HUDEP-2 (cell line): ENCODE measurements at regions not wholly inside any gene's neighbourhood (a gene's known extent, or its start where the extent isn't known, plus 50 kb on each side); places are given as distances from the start of the nearest gene placed in this dataset.
"Not testable (repeated sequence)": the region's sequence is repeated elsewhere in the genome, so short reads cannot be mapped to it uniquely, and the experiment has no call there.

Source experiments
- DNase-seq, 76 experiments: peaks; one replicate each; lab custom pipeline; 2025; ENCODE audit not compliant: unreplicated experiment in 76 of 76; lab: John Stamatoyannopoulos, UW

- DNase-seq = no peak
Measured at GRCh38 chr21:35512346-35512745, 463.2 kb upstream of the RUNX1 start.

- no peak for DNase-seq
Measured at GRCh38 chr21:35511696-35512162, 462.6 kb upstream of the RUNX1 start.

GRCh38 chr21:35510957-35511695 is 462.0 kb upstream of the RUNX1 start:
- DNase-seq = no peak

GRCh38 chr21:35510294-35510693 is 461.2 kb upstream of the RUNX1 start:
- DNase-seq = no peak

GRCh38 chr21:35509001-35509704 is 460.1 kb upstream of the RUNX1 start:
- no peak for DNase-seq

GRCh38 chr21:35508139-35508888 is 459.2 kb upstream of the RUNX1 start:
- DNase-seq = peak in 10 of 76 experiments; percentile 2 to 46 (median 10)

GRCh38 chr21:35507181-35507759 is 458.2 kb upstream of the RUNX1 start:
- DNase-seq = no peak

GRCh38 chr21:35506771-35507170 is 457.7 kb upstream of the RUNX1 start:
- DNase-seq = no peak

GRCh38 chr21:35506352-35506751 is 457.2 kb upstream of the RUNX1 start:
- no peak for DNase-seq

GRCh38 chr21:35504951-35505466 is 455.9 kb upstream of the RUNX1 start:
- DNase-seq = no peak

- DNase-seq = no peak
Measured at GRCh38 chr21:35504277-35504676, 455.2 kb upstream of the RUNX1 start.

- DNase-seq = no peak
Measured at GRCh38 chr21:35503671-35504070, 454.6 kb upstream of the RUNX1 start.

- no peak for DNase-seq
Measured at GRCh38 chr21:35502821-35503220, 453.7 kb upstream of the RUNX1 start.

GRCh38 chr21:35497522-35497921 is 448.4 kb upstream of the RUNX1 start:
- DNase-seq = not testable (repeated sequence)

- no peak for DNase-seq
Measured at GRCh38 chr21:35491920-35492678, 443.0 kb upstream of the RUNX1 start.

GRCh38 chr21:35491114-35491513 is 442.0 kb upstream of the RUNX1 start:
- no peak for DNase-seq

GRCh38 chr21:35489389-35489980 is 440.4 kb upstream of the RUNX1 start:
- DNase-seq = no peak

GRCh38 chr21:35488946-35489345 is 439.8 kb upstream of the RUNX1 start:
- no peak for DNase-seq

- no peak for DNase-seq
Measured at GRCh38 chr21:35485364-35485763, 436.3 kb upstream of the RUNX1 start.

GRCh38 chr21:35484851-35485250 is 435.7 kb upstream of the RUNX1 start:
- DNase-seq = no peak
